ENCODE measurements at regions not wholly inside any gene's neighbourhood (a gene's known extent, or its start where the extent isn't known, plus 50 kb on each side); places are given as distances from the start of the nearest gene placed in this dataset.
A peak's percentile ranks its signal among the peaks of the same experiment; 100 is the strongest.

GRCh38 chr11:32210556-32210955 lies 119.7 kb downstream of the RCN1 start (continued):
- TF ChIP-seq REST (IDR thresholded peaks at IDR 0.05; ENCODE audit: low read depth, low read length) (no peak), TEAD4 (IDR thresholded peaks at IDR 0.05; ENCODE audit: borderline replicate concordance, insufficient read depth) (no peak), POLR2AphosphoS5 (IDR thresholded peaks at IDR 0.05; ENCODE audit: low read depth, low read length) (no peak), MXI1 (IDR thresholded peaks at IDR 0.05; ENCODE audit: low read depth, low read length) (no peak), TAF1 (IDR thresholded peaks at IDR 0.05; ENCODE audit: borderline replicate concordance, low read depth, low read length) (no peak), JUND (IDR thresholded peaks at IDR 0.05) (no peak), USF2 (IDR thresholded peaks at IDR 0.05; ENCODE audit: borderline replicate concordance, low read depth, low read length) (no peak)

GRCh38 chr11:32213223-32213622 lies 122.3 kb downstream of the RCN1 start:
- DNase-seq: no peak
- Histone ChIP-seq H4K20me1 (ENCODE audit: insufficient read depth) (no peaks in the 10 kb centered on the region), H3K27me3 (ENCODE audit: insufficient read depth) (no peaks in the 10 kb centered on the region; the same call in 1 of the 2 replicates), H3K4me2 (peak overlapping the region; percentile 53; the same call in 1 of the 2 replicates), H3K27ac (ENCODE audit: low read depth in 2 of 2, low read length in 1 of 2) (peak overlapping the region in 1 of 2 experiments; percentile 61; a peak in 2 of 4 replicates), H2AFZ (ENCODE audit: low read depth) (peak overlapping the region; percentile 66; the same call in 1 of the 2 replicates), H3K36me3 (replicated peaks in 1 of 2; ENCODE audit: control insufficient read depth in 1 of 2, insufficient read depth in 2 of 2, low read length in 1 of 2) (no peaks in the 10 kb centered on the region), H3F3A (replicated peaks; ENCODE audit: insufficient read depth) (peaks cover 25% of the 10 kb centered on the region), H3K4me3 (ENCODE audit: low read depth in 2 of 2, low read length in 1 of 2) (0 out of 4 replicates have a peak overlapping the region, but pooled peaks of 1 of the 2 experiments have one; percentile 25), H3K9me2 (no peaks in the 10 kb centered on the region), H3K9ac (peak overlapping the region; percentile 29; the same call in 1 of the 2 replicates), H3K4me1 (ENCODE audit: control insufficient read depth in 1 of 2, insufficient read depth in 2 of 2, low read depth in 1 of 2, low read length in 1 of 2) (peaks cover 0 to 11% of the 10 kb centered on the region in 2 experiments; a peak in 1 of 4 replicates), H3K79me2 (ENCODE audit: insufficient read depth) (no peaks in the 10 kb centered on the region), H3K9me3 (no peaks in the 10 kb centered on the region)
- TF ChIP-seq MAX (IDR thresholded peaks at IDR 0.05; ENCODE audit: low read depth): peak; percentile 75
- TF ChIP-seq MXI1 (IDR thresholded peaks at IDR 0.05; ENCODE audit: low read depth, low read length): no peak
- TF ChIP-seq RAD21 (IDR thresholded peaks at IDR 0.05; ENCODE audit: low read length): no peak
- 0 out of 2 replicates have a peak, but pooled peaks have one; percentile 11 for TF ChIP-seq RXRA (IDR thresholded peaks at IDR 0.05; ENCODE audit: borderline replicate concordance, low read depth)
- TF ChIP-seq SMC3 (IDR thresholded peaks at IDR 0.05; ENCODE audit: low read depth, low read length): no peak
- TF ChIP-seq FOSL2 (IDR thresholded peaks at IDR 0.05; ENCODE audit: borderline replicate concordance, low read depth): peak; percentile 84
- no peak for TF ChIP-seq TEAD4 (IDR thresholded peaks at IDR 0.05; ENCODE audit: borderline replicate concordance, insufficient read depth)
- peak in 1 of 2 experiments; percentile 29; a peak in 1 of 4 replicates for TF ChIP-seq EP300 (IDR thresholded peaks at IDR 0.05; ENCODE audit: borderline replicate concordance in 1 of 2, low read depth in 1 of 2, low read length in 1 of 2)
- peak; percentile 40 for TF ChIP-seq JUND (IDR thresholded peaks at IDR 0.05)
- no peak for TF ChIP-seq USF2 (IDR thresholded peaks at IDR 0.05; ENCODE audit: borderline replicate concordance, low read depth, low read length)
- peak; percentile 54; the same call in 1 of the 2 replicates for TF ChIP-seq TCF12 (IDR thresholded peaks at IDR 0.05)
- TF ChIP-seq FOXJ3 (CRISPR knock-in tag; IDR thresholded peaks at IDR 0.05): no peak
- peak; percentile 51 for TF ChIP-seq PBX3 (IDR thresholded peaks at IDR 0.05)
- ChIA-PET POLR2A (no interaction called here), CTCF (interaction anchor here (0.6 to 0.9 kb wide), 2 partner anchors 13 to 35 kb away, joined by 3 read pairs; no protein-coding TSS in a partner anchor)
- 0% methylated on average over 5 of the region's 5 CpGs for WGBS (ENCODE audit: low lambda C conversion rate)
